Activated naive CD8-positive, alpha-beta T cell treated with anti-CD3 and anti-CD28 coated beads for 36 hours (primary cell): ENCODE measurements at regions not wholly inside any gene's neighbourhood (a gene's known extent, or its start where the extent isn't known, plus 50 kb on each side); places are given as distances from the start of the nearest gene placed in this dataset.

Source experiments
- DNase-seq: peaks from one replicate; pipeline ENCODE4 v3.0.0; 2021
- H3K27ac Mint-ChIP-seq: one replicate; pipeline ENCODE4 v1.8.0; 2022; ENCODE audit warnings: mild to moderate bottlenecking, moderate library complexity, mixed read lengths
- H3K27me3 Mint-ChIP-seq: one replicate; pipeline ENCODE4 v1.8.0; 2022; ENCODE audit warnings: mild to moderate bottlenecking, mixed read lengths
- H3K36me3 Mint-ChIP-seq: one replicate; pipeline ENCODE4 v1.8.0; 2021; ENCODE audit warnings: mild to moderate bottlenecking, mixed read lengths
- H3K4me1 Mint-ChIP-seq: one replicate; pipeline ENCODE4 v1.8.0; 2021; ENCODE audit warnings: mixed read lengths
- H3K4me3 Mint-ChIP-seq: one replicate; pipeline ENCODE4 v1.8.0; 2022; ENCODE audit warnings: mild to moderate bottlenecking, moderate library complexity, mixed read lengths
- H3K9me3 Mint-ChIP-seq: one replicate; pipeline ENCODE4 v1.8.0; 2022; ENCODE audit warnings: mixed read lengths

DNA sequence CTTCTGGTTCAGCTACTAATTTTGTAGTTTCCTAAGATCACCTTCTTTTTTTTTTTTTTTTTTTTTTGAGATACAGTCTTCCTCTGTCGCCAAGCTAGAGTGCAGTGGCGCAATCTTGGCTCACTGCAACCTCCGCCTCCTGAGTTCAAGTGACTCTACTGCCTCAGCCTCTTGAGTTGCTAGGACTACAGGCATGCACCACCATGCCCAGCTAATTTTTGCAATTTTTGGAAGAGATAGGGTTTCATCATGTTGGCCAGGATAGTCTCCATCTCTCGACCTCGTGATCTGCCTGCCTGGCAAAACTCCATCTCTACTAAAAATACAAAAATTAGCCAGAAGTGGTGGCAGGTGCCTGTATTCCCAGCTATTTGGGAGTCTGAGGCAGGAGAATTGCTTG is 301.5 kb upstream of the TFPI start:
- Mint-ChIP-seq H3K9me3 (no peaks in the 10 kb centered on the region), H3K4me1 (no peaks in the 10 kb centered on the region), H3K36me3 (no peaks in the 10 kb centered on the region), H3K4me3 (no peak overlapping the region), H3K27ac (no peak overlapping the region), H3K27me3 (no peaks in the 10 kb centered on the region)
- no peak for DNase-seq

DNA sequence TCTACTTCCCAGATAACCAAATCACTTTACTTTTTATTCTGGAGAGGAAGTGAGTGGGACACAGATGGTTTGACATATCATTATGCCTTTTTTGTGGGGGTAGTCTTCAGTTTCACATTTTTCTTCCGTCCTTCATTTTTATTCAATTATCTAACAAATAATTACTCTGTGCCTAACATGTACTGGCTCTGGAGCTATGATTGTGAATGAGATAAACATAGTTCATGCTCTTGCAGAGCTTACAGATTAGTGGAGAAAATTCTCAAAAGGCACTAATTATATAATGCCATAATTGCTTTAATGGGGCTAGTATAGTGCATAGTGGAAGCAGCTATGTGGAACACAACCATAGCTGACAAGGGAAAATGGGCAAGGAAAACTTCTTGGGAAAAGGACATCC is 303.6 kb upstream of the TFPI start:
- no peak for DNase-seq
- no peaks in the 10 kb centered on the region for H3K4me1 Mint-ChIP-seq
- no peak overlapping the region for H3K27ac Mint-ChIP-seq
- no peaks in the 10 kb centered on the region for H3K36me3 Mint-ChIP-seq
- H3K9me3 Mint-ChIP-seq: no peaks in the 10 kb centered on the region
- no peak overlapping the region for H3K4me3 Mint-ChIP-seq
- H3K27me3 Mint-ChIP-seq: no peaks in the 10 kb centered on the region

DNA sequence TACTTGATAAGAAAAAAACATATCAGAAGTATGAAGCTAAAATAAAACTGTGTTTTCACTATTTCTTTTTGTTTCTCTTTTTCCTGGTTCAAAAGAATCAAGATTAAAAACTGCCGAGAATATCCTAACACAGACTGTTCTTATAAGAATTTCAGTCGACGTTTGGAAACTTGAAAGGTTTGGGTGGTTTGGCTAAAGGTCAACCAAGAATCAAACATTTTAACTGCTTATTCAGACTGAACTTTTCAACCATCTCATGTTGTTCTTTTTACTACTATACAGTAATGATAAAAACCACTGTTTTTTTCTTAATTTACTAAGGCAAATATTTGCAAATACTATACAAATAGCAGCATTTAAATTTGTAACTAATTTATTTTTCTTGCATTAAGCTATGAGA is 308.5 kb upstream of the TFPI start:
- no peaks in the 10 kb centered on the region for H3K36me3 Mint-ChIP-seq
- DNase-seq: no peak
- peaks cover 3% of the 10 kb centered on the region for H3K27me3 Mint-ChIP-seq
- H3K9me3 Mint-ChIP-seq: no peaks in the 10 kb centered on the region
- no peak overlapping the region for H3K27ac Mint-ChIP-seq
- no peak overlapping the region for H3K4me3 Mint-ChIP-seq
- no peaks in the 10 kb centered on the region for H3K4me1 Mint-ChIP-seq

DNA sequence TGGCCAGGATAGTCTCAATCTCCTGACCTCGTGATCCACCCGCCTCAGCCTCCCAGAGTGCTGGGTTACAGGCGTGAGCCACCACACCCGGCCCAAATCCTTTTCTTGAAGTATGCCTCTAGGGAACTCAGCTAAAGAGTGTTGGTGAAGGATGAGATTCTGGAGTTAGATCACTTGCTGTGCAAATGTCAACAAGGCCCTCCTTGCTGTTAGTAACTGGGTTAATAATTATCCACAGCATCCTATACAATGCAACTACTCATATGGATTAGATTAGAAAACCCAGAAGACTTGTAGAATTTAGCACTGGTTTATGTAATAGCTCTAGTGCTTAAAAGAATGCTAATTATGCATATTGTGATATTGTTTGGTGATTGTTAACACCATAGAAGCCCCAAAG is 310.8 kb upstream of the TFPI start:
- H3K4me3 Mint-ChIP-seq: no peak overlapping the region

DNA sequence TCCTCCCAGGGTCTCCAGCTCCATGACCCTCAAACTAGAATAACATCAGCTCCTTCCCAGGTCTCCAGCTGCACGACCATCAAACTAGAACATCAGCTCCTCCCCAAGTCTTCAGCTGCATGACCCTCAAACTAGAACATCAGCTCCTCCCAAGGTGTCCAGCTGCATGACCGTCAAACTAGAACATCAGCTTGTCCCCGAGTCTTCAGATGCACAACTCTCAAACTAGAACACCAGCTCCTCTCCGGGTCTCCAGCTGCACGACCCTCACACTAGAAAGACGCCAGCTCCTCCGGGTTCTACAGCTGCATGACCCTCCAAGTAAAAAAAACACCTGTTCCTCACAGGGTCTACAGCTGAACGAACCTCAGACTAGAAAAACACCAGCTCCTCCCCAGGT is 312.9 kb upstream of the TFPI start:
- no peak for DNase-seq
- Mint-ChIP-seq H3K4me1 (no peaks in the 10 kb centered on the region), H3K4me3 (no peak overlapping the region), H3K9me3 (no peaks in the 10 kb centered on the region), H3K27ac (no peak overlapping the region), H3K36me3 (no peaks in the 10 kb centered on the region), H3K27me3 (peaks cover 3% of the 10 kb centered on the region)

More for the DNA sequence above, 310.8 kb upstream of the TFPI start:
- H3K9me3 Mint-ChIP-seq: no peaks in the 10 kb centered on the region
- H3K4me1 Mint-ChIP-seq: no peaks in the 10 kb centered on the region
- no peak for DNase-seq
- peaks cover 3% of the 10 kb centered on the region for H3K27me3 Mint-ChIP-seq
- H3K36me3 Mint-ChIP-seq: no peaks in the 10 kb centered on the region
- no peak overlapping the region for H3K27ac Mint-ChIP-seq

DNA sequence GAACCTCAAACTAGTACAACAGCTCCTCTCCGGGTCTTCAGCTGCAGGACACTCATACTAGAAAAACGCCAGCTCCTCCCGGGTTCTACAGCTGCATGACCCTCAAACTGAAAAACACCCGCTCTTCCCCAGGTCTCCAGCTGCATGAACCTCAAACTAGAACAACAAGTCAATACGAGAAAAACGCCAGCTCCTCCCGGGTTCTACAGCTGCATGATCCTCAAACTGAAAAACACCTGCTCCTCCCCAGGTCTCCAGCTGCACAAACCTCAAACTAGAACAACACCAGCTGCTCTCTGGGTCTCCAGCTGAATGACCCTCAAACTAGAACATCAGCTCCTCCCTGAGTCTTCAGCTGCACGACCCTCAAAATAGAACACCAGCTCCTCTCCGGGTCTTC is 315.0 kb upstream of the TFPI start:
- no peak overlapping the region for H3K27ac Mint-ChIP-seq
- no peak for DNase-seq
- H3K27me3 Mint-ChIP-seq: peaks cover 3% of the 10 kb centered on the region
- H3K36me3 Mint-ChIP-seq: no peaks in the 10 kb centered on the region
- no peak overlapping the region for H3K4me3 Mint-ChIP-seq
- no peaks in the 10 kb centered on the region for H3K9me3 Mint-ChIP-seq
- H3K4me1 Mint-ChIP-seq: no peaks in the 10 kb centered on the region

DNA sequence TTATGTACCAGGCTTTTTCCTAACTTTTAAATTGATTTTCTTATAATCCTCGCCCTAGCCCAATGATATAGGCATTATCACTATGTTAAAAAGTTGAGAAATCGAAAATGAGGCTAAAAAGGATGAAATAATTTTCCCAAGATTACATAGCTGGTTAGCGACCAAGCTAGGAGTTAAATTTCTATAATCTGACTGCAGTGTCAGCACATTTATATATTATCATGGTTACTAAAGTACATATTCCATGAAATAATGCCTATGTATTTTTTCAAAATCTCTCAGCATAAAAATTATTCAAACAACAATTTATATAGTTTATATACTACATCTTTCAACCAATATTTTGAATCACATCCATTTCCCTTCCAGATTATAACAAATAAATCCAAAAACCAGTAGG is 317.3 kb upstream of the TFPI start:
- no peak for DNase-seq
- no peak overlapping the region for H3K27ac Mint-ChIP-seq
- H3K4me1 Mint-ChIP-seq: no peaks in the 10 kb centered on the region
- no peaks in the 10 kb centered on the region for H3K9me3 Mint-ChIP-seq
- no peaks in the 10 kb centered on the region for H3K27me3 Mint-ChIP-seq
- no peaks in the 10 kb centered on the region for H3K36me3 Mint-ChIP-seq
- H3K4me3 Mint-ChIP-seq: no peak overlapping the region

DNA sequence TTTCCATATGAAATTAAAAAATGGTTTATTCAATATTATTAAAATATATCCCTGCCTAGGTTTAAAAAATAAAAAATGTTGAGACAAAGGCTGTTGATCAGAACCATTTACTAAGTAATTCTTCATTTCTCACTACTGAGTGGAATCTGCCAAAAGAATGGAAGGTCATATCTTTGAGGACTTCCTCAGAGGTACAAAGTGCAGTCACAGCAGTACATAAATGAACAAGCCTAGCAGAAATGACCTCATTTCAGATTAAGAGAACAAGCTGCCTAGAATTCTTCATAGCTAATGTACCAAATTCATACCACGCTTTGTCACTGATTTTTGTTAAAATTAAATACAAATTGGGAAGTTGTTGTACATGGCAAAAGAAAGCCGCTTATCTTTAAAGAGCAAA is 318.9 kb upstream of the TFPI start:
- H3K4me1 Mint-ChIP-seq: no peaks in the 10 kb centered on the region
- H3K27ac Mint-ChIP-seq: no peak overlapping the region
- DNase-seq: no peak
- no peaks in the 10 kb centered on the region for H3K27me3 Mint-ChIP-seq
- no peak overlapping the region for H3K4me3 Mint-ChIP-seq
- H3K9me3 Mint-ChIP-seq: no peaks in the 10 kb centered on the region
- H3K36me3 Mint-ChIP-seq: no peaks in the 10 kb centered on the region

DNA sequence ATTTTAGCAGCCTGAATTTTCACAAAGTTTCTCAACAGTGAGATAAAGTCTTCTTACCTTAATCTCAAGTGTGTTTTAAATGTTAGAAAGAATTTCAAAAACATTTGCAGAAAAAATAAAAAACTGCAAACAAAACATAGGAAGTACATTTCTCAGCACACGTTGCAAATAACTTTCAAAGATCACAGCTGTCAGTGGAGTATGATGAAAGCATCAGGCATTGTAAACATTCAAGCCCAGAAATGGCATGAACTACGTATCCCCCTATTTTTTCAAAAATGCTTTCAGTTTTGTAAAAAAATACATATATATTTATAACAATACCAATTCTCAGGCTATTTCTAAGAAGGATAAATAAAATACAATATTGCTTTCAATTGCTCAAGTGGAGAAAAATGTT is 320.6 kb upstream of the TFPI start:
- Mint-ChIP-seq H3K36me3 (no peaks in the 10 kb centered on the region), H3K4me3 (no peak overlapping the region), H3K27ac (no peak overlapping the region), H3K9me3 (no peaks in the 10 kb centered on the region), H3K27me3 (no peaks in the 10 kb centered on the region), H3K4me1 (no peaks in the 10 kb centered on the region)
- DNase-seq: no peak

DNA sequence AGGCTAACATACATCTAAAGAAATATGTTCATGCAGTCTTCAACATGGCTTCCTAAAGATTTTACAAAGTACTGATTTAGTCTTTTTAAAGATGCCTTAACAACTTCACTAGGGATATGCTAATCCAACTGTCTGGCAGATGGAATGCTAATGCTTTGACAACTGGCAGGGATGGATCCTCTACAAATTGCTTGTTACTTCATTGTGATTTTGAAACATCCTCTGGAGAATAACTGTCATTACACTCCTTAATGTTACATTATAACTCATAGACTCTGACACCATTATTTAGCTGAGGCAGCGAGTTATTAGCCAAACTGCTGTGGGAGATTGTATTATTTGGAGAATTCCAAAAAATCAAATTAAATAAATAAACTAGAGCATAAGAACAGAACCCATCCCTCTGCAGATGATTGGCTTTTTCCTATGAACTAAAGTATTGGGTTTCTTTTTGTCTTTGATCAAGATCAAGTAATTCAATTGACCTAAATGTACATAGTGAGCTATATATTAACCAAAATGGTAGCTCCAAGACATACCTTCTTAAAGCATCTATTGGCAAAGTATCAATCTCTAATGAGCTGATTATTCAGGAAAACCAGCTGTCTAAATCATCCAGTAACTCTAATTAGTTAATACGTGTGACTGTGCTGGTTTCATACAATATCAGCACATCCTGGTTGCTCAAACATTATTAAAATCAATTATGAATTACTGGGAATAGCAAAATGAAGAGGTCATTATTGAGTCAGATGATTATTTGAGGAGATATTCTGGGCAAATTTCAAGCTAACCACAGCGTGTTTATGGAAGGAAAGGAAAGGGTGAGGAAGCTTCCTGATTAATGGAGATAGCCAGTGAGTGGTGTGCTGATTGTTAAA is 321.3 kb upstream of the TFPI start:
- Mint-ChIP-seq H3K36me3 (no peaks in the 10 kb centered on the region), H3K27me3 (no peaks in the 10 kb centered on the region), H3K9me3 (no peaks in the 10 kb centered on the region), H3K4me3 (no peak overlapping the region), H3K27ac (no peak overlapping the region), H3K4me1 (no peaks in the 10 kb centered on the region)
- DNase-seq: no peak

DNA sequence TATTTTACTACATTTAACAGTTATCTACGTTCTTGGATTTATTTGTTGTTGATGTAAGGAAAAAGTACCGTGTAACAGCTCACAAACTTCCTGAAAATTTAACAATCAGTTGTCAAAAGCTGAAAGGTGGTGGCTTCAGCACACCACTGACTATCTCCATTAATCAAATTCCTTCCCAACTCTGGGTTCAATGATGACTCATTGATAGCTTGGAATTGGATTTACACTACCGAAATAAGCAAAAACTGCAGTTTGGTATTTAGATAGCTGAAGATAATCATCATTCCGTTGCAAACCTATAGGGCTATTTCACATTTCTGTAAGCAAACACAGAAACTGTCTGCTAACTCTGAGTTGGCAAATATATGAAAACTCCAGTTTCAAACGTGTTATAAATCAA is 322.3 kb upstream of the TFPI start:
- H3K4me3 Mint-ChIP-seq: no peak overlapping the region
- no peaks in the 10 kb centered on the region for H3K27me3 Mint-ChIP-seq
- no peak for DNase-seq
- no peaks in the 10 kb centered on the region for H3K4me1 Mint-ChIP-seq
- H3K36me3 Mint-ChIP-seq: no peaks in the 10 kb centered on the region
- no peak overlapping the region for H3K27ac Mint-ChIP-seq
- no peaks in the 10 kb centered on the region for H3K9me3 Mint-ChIP-seq

DNA sequence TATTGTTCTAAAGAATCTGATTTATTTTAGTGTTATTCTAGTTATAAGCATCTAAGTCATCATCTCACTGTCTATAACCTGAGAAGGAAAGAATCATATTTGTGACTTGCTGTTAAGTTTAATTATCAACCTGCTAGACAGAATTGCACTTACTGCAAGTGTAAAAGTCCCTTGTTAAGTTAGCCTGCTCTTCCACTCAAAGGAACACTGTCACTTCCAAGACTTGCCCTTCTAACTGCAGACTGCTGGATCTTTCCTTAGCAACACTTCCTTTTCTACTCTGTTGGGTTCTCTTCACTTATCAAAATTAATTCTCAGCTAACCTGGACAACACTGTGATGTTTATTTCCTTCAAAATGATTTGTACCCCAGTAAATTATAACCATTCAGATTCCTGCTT is 323.2 kb upstream of the TFPI start:
- Mint-ChIP-seq H3K9me3 (no peaks in the 10 kb centered on the region), H3K4me1 (no peaks in the 10 kb centered on the region), H3K4me3 (no peak overlapping the region), H3K36me3 (no peaks in the 10 kb centered on the region), H3K27me3 (no peaks in the 10 kb centered on the region), H3K27ac (no peak overlapping the region)
- no peak for DNase-seq

DNA sequence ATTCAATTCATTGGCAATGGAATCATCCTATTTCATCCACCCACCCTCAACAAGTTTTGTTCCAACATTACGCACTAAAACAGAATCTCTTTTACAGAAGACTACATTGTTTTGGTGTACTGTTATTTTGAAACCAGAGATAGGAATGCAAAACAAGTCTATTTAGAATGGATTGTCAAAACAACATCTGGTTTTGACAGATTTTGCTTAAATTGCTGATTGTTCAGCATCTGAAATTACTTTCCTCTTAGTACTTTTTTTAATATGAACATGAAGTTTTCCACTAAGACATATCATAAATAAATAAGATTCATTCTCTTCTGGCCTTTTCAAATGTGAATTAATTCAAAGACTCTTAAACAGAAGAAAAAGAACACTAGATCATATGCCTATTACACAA is 323.9 kb upstream of the TFPI start:
- Mint-ChIP-seq H3K27me3 (no peaks in the 10 kb centered on the region), H3K36me3 (no peaks in the 10 kb centered on the region), H3K27ac (no peak overlapping the region), H3K4me3 (no peak overlapping the region), H3K9me3 (no peaks in the 10 kb centered on the region), H3K4me1 (no peaks in the 10 kb centered on the region)
- no peak for DNase-seq

DNA sequence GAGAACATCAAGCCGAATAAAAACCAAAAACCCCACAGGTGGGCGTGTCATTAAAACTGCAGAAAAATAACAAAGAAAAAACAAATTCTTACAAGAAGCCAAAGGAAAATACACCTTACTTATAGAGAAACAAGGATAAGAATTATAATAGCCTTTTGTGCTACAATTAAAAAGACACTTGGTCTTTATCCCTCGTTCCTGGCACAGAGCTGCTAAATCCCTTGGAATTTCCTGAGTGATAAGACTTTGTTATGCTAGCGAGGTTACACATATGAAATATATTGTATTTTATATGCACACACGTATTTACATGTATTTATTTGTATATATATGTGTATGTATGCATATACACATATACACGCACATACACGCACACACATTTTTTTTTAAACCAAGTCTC is 325.3 kb upstream of the TFPI start:
- no peaks in the 10 kb centered on the region for H3K4me1 Mint-ChIP-seq
- DNase-seq: no peak
- H3K27me3 Mint-ChIP-seq: no peaks in the 10 kb centered on the region
- no peak overlapping the region for H3K27ac Mint-ChIP-seq
- no peaks in the 10 kb centered on the region for H3K36me3 Mint-ChIP-seq
- no peak overlapping the region for H3K4me3 Mint-ChIP-seq
- H3K9me3 Mint-ChIP-seq: no peaks in the 10 kb centered on the region

DNA sequence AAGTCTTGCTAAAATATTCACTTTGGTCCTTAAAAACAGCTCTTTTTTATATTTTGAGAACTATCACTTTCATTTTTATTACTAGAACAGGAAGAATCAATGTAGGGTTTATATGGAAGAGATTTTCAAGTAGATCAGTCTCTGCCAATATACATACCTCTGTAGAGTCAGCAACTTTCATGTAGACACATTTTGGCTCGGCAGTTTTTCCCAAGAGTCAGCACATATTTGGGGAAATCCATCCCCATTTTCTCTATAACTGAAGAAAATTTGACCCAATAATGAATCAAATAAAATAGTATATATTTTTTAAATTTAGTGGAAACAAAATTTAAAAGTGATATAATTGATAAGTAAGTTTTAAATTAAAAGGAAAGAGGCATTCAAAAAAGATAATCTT is 329.8 kb upstream of the TFPI start:
- Mint-ChIP-seq H3K9me3 (no peaks in the 10 kb centered on the region), H3K27ac (no peak overlapping the region), H3K27me3 (peaks cover 3% of the 10 kb centered on the region), H3K4me1 (no peaks in the 10 kb centered on the region), H3K36me3 (no peaks in the 10 kb centered on the region), H3K4me3 (no peak overlapping the region)
- DNase-seq: no peak

DNA sequence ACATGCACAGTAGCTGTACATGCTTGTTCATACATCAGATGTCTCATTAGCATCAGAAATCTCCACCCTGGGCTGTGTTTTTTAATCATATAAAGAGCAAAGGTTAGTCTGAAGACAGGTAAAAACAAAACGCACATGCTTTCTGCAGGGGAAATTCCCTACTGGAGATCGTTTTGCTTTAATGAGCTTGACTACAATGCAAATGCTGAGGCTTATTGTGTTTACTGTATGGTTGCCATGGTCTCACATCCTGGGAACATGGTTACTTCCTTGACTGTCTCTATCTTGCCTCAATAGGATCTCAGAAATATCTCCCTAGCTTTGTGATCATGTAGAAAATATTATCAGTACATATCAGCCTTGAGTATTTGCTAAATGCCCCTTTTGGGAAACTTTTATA is 336.5 kb upstream of the TFPI start:
- no peak overlapping the region for H3K4me3 Mint-ChIP-seq

More for the DNA sequence above, 336.5 kb upstream of the TFPI start:
- no peak for DNase-seq
- Mint-ChIP-seq H3K4me1 (no peaks in the 10 kb centered on the region), H3K27me3 (peaks cover 3% of the 10 kb centered on the region), H3K36me3 (no peaks in the 10 kb centered on the region), H3K9me3 (peaks cover 2% of the 10 kb centered on the region), H3K27ac (no peak overlapping the region)
